Brain pericyte (primary cell): ENCODE measurements at regions not wholly inside any gene's neighbourhood (a gene's known extent, or its start where the extent isn't known, plus 50 kb on each side); places are given as distances from the start of the nearest gene placed in this dataset.

ENCODE experiments used
- DNase-seq: peaks from one replicate; pipeline ENCODE4 v3.0.0-alpha.2; 2012; ENCODE audit warnings: low read depth, low spot score

DNA sequence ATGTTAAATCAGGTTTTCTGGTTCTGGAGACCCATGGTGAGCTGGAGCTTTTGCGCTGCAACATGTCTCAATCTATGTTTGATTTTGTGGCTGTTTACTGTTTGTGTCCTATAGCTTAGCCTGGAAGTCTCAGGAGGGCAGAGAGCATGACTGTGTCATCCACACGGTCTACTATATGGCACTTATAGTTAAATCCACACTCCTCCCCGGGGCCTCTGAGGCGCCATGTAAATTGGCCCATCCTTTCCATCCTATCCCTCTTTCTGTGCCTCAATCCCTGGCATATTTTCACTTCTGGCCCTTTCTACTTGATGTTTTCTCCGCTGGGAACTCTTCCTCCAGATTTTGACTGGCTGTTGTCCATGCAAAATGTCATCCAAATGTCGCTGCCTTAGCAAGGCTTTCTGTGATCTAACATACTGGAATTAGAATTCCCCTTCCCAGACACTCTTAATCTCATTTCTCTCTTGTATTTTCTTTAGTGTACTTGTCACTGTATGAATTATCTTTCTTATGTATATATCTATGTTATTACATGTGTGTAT is 560.8 kb upstream of the RGMA start:
- no peak for DNase-seq

DNA sequence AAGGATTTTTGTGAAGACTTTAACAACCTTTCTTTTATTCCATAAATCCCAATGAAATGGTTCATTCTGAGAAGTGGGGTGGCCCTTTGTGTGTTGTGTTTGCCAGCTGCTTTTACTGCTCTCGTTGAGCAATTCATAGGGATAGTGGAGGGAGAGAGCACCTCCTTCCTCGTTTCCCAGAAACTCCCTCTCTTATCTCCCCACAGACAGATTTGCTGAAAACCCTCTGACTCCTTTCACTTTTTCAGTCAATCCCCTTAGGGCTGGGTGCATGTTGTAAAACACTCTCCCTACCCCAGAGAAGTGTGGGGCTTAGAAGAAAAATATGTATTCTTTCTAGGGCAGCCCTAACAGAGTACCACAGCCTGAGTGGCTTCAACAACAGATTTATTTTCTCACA is 557.2 kb upstream of the RGMA start:
- no peak for DNase-seq

DNA sequence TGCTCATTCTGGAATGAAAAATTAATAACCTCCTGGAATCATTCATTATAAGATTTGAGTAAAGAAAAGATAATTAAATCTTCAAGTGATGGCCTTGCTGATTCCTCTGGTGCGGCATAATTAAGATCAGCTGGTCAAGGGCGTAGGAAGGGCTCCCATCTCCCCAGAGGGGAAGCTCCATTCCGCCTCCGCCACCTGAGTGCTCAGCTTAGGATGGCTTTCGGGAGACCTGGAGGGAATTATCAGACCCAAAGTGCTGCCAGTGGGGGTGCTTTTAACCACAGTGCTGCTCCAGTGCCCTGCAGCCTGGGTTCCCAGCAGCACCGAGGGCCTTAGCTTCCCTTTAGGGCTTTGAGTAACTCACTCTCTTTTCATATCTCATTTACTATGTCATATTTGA is 556.6 kb upstream of the RGMA start:
- DNase-seq, result no peak

DNA sequence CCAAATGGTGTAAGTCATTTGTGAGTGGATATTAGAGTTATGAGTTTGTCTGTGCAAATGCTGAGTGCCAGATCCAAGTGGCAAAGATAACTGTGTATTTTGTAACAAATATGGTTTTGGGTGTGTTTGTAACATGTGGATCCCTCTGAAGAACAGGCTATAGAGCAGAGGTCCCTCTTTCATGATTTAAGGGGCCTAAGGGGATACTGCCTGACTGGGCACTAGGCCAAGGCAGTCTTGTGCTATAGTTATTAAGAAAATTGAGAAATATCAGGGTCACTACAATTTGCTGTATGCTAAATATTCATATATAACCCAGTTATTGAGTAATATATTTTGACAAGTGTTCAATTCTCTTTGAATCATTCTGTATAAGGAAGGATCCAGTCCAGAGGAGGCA is 555.6 kb upstream of the RGMA start:
- no peak for DNase-seq

DNA sequence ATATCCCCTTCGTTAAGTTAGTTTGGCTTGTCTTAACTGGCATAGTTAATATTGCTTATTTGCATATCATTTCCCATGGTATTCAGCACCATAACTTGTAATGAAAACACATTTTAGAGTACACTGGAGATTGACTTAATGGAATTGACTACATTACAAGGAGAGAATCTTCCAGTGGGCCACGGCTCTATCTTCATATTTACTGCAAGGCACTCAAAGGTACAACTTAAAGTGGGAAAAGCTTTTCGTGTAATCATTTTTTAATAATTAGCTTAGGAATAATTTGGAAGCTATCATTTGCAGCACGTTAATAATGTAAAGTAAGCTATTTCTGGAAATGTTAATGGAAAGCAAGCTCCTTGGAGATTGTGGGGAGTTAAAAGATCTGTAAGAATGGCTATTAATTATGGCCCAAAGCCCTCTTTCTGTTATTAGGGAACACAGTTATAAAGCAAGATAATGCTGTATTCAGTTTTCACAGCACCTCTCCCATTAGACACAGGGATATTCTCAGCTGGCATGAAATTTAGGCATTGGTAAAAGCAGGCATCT is 551.5 kb upstream of the RGMA start:
- DNase-seq, result no peak

DNA sequence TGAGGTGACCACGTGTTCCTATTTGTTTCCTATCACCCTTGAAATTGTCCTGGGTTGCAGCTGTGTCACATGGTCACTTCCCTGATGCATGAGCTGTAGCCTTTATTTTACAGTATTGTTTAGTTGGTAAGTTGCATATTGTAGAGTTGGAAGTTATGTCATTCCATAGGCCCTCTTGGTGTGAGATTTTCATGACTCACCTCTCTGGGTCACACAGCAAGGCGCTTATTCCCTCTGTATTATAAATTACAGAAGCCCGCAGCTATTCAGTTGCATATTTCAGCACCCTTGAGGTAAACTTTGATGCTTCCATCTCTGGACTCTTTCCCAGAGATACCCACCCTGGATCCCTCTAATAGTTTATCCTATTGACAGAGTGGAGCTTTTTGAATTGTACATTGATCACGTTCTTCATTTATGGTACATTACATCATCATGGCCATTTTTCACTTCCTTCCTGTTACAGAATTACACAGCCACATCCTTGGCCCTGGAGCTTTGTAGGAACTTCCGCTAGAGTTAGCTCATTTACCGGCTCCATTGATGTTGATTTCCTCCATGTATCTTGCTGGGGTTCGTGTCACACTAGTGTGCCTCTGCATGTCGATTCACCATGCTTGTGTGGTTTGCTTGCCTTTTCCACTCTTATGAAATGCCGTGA is 543.1 kb upstream of the RGMA start:
- no peak for DNase-seq

DNA sequence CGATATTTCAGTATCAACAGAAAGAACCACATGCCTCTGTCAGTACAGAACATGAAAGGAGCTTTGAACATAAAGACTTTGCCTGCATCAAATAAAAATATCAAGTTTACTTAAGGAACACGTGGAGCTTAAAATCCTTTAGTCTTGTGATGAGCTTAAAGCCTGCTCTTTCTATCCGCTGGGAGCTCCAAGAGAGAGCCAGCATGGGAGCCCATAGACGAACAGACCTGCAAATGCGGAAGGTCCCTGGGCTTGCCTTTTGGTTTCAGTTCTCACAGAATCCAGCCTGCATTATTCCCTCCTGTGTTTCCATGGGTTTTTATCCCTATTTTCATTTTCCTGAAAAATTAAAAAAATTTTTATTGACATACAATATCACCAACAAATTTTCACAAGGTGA is 530.6 kb upstream of the RGMA start:
- no peak for DNase-seq

DNA sequence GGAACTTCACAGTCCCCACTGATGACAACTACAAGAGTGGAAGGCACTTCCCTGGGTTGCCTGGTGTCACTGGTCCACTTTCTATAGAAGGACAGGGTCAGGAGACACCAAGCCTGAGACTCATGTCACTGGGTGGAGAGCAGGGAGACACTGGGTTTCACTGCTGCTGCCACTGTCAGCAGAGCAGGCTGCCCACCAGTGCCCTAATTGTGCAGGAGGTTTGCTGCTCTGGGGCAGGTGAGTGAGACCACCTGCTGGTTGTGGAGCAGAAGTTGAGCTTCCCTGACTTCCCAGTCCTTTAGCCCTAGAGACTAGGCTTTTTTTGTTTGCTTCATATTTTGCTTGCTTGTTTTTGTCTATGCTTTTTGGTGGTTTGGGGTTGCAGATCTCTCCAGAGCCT is 528.4 kb upstream of the RGMA start:
- no peak for DNase-seq

DNA sequence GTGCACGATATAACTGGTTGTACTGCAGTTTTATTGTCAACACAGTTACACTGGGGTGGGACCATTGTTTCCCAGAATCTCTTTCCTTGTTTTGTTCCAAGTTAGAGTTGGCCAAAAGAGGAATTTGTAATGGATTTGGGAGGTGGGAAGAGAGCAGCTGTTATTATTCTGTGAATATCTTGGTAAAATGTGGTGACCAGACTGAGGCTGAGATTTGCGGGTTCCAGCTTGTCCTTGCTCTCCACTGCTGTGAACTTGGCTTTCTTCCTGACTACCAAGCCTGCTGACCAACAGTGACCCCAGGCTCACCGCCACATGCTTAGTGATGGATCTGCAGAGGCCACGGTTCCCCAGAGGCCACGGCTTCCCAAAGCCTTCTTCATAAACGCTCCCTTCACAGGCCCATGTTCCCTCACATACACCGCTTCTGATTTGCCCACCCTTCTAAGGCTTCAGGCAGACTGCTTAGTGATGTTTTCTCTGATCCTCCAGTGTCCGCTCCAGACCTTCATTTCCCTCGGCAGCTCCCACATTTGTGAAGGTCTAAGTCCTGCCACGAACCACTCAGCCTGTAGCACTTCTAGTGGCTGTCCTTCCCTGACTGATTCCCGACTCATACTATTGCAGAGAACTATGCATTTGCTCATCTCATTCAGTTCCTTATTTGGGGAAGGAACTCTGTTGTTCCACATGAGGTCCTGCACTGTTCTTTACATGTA is 525.5 kb upstream of the RGMA start:
- DNase-seq, result no peak

DNA sequence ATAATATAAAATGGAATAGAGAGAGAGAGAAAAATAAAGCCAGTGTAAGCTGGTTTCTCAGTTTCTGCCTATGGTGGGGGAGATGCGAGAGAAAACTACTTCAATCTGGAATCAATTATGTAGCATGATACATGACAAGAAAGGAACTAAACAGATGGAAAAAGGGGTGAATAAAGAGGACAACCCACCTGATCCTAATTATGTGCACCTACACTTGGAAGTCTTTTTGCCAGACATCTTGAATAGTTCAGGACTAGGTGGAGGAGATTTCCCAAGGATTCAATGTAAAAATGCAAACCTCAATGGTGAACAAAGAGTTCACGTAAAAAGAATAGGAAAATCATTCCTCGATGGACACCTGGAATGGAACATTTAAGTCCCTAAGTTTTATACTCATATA is 524.4 kb upstream of the RGMA start:
- DNase-seq, result no peak

DNA sequence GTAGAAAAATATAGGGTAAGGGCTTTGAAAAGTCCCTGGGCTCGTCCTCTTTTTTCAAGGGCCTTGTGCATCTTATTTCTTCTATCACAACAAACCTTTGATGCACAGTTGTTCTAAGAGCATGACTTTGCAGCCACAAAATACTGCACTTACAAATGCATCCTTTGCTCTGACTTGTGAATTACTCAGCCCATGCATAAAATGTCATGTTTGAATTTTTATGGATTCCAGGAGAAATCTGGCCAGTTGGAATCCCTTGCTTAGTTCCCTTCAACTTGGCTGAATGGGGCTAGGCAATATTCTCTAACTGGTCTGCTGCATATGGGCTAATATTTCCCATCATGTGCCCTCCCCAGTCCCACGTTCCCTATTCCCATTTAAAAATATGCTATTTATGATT is 523.9 kb upstream of the RGMA start:
- no peak for DNase-seq

DNA sequence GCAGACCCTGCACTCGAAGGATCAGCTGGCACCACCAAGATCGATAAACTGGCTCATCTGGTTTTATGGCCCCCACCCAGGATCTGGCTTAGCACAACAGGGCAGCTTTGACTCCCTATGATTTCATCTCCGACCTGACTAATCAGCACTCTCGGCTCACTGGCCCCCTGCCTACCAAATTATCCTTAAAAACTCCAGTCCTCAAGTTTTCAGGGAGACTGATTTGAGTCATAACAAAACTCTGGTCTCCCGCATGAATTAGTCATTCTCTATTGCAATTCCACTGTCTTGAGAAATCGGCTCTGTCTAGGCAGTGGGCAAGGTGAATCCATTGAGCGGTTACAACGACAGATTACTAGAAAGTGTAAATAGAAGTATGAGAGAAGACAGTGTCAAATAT is 521.9 kb upstream of the RGMA start:
- no peak for DNase-seq

DNA sequence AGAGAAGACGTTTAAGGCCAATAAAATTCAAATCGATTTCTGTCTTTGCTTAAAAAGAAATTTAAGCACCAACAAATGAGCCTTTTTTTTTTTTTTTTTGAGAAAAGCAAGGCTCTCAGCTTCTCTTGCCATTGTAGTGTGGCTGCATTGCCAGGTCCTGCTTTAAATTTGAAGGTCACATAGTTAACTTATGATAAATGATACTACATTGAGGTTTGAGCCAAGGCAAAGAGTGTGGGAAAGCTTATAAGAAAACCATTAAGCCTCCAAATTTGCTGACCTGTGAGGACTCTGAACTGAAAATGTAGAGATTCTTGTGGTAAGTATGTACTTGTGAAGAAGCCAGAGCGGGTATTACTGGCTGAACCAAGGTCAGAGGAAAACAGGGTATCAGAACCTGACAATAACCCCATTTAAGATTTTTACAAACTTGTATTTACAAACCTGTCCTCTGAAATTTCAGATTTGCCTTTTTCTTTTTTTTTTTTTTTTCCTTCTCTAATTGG is 519.7 kb upstream of the RGMA start:
- DNase-seq, result no peak

DNA sequence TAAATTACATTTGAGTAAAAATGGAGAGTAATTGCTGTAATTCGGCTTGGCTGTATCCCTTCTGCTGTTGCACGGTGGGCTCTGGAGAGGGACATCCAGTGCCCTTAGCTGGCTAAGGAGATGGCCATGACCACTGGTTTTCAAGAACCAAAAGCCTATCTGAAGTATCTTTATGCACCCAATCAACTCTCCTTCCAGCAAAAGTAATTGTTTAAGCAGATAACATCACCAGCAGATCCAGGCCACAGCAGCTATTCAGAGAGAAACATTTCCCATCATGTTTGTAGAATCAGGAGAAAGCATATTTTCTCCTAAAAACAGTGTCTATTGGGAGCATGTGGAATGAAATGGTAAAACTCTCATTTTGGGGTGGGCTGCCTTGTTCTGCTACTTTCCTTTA is 514.5 kb upstream of the RGMA start:
- no peak for DNase-seq

DNA sequence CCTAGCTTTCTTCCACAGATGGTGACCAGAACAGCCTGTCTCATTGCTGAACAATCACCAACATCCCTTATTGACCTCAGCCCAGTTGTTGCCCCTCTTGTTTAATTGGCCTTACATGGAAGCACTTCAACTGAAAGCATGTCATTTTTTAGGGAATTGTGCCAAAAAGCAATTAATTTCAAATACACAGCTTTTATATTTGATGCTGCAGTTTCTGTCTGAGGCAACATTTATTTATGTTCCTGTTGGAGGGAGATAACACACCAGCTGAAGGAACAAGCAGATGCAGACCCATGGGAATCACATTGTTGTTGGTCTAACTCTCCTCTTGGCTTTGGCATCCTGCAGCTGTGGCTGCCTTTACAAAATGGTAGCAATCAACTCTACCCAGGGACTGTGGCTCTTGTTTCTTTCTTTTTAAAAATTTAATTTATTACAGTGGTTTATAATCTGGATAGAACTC is 498.1 kb upstream of the RGMA start:
- no peak for DNase-seq

DNA sequence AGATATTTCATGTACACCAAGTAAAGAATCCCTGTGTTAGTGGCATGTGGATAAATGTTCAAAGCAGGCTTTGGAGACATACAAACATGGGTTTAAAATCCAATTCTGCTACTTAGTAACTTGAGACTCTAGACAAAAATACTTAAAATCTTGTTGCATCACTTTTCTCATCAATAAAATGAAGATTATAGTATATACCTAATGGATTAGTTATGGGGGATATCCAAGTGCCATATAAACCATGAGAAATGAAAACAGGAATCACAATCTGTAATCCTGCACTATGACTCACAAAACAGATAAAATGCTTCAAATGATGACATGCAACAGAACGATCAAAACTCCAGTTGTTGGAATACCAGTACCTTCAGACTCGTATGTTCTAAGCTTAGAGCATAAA is 496.0 kb upstream of the RGMA start:
- DNase-seq, result no peak

DNA sequence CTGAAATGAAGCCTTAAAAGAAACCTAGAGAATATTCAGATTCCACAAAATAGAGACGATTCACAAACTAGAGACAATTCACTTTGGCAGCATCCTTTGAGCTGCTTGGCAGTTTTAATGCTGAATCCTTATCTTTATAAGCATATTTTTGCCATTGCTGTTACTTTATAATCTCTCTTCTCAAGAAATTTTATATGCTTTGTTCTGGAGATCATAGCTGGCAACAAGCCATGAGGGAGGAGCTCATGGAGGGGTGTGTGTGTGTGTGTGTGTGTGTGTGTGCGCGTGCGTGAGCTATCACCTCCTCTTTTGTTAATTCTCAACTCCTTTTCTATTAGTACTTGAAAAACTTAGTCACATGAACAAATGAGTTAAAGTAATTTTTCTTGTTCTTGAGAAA is 495.0 kb upstream of the RGMA start:
- no peak for DNase-seq

DNA sequence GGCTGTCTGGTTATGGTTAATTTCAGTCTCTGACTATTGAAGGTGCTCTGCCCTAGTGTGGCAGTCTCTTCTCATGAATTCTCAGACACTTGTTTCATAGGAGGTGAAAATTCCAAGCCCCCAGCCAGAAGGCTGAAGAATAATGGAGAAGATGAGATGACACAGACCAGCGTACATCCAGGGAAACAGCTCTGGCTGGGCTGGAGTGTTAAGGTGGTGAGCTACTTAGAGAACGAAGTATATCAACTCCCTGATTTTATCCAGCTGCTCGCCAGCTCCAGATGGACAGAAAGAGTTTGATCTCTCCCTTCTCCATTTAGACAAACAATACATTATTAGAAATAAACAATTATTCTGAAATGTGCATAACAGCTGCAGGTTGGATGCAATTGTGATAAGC is 494.5 kb upstream of the RGMA start:
- DNase-seq, result no peak

DNA sequence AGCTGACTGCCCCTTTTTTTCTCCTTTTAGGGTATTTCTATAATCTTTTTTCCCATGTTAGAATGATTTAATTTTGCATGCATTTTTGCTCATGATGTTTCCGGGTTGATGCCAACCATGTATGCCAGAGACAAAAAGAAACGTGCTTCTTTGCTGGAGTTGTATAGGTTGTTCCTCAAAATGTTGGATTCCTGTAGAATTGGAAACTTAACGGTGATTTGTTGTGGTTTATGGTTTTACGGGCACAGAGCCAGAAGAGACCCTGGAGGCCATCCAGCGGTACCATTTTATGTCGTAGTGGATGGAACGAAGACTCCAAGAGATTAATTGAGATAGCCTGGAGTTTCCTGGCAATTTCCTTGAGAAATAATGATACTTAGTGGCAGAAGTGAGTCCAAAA is 481.5 kb upstream of the RGMA start:
- DNase-seq, result no peak

DNA sequence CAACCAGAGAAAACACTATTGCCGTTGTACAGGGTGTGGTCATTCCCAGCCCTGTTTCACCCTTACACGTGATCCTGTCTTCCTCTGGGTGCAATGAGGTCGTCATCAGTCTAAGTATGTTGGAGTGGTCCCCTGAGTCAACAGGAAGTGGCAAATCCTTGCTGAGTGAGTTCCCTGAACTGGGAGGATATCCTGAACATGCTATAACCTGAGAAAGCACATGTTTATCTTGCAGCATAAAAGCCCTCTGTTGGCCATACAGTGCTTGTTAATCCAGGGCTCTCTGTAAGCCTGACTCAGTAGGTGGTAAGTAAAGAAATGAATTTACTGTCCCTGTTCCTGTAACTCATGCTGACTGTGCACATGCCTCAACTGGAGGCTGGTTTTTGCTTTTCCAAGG is 477.8 kb upstream of the RGMA start:
- DNase-seq, result no peak

DNA sequence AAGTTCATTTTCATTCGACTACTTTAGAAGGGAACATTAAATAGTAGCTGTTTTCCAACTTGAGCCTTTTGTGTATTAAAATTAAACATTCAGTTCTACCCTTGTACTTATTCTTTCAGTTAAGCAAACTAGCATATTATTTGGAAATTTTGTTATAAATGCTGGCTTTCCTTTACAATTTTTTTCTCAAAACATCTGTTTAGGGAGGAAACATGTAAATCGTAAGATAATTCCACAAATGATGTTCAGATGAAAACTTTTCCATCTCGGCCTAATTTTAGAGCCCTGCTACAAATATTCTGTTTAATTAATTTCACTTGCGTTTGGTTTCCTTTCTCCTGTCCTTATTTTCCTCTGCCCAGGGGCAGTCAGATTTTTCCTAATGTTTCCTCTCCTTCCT is 476.2 kb upstream of the RGMA start:
- DNase-seq, result no peak

DNA sequence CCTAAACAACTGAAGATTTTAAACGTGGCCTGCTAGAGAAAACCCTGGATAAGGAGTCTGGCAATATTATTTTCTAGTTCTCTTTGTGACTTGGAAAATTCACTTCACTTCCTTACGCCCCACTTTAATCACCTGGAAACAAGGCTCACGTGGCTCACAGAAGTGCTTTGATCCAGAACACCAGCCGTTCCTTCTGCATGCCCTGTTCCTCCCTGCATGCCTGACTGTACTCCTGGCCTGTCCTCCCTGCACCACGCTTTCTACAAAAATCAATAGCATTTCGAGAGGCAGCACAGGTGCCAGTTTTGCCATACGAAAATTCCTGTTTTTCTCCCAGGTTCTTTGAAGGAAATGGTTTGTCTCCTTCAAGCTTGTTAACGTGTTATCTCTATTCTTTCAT is 474.2 kb upstream of the RGMA start:
- no peak for DNase-seq
